RWPE2 (cell line): ENCODE measurements at regions not wholly inside any gene's neighbourhood (a gene's known extent, or its start where the extent isn't known, plus 50 kb on each side); places are given as distances from the start of the nearest gene placed in this dataset.
A peak's percentile ranks its signal among the peaks of the same experiment; 100 is the strongest.

Source experiments
- ATAC-seq: fragments of 200-7000 bp; cut with Tn5 transposase; 3 replicates; pipeline ENCODE4 v1.9.1; 2021; ENCODE audit warnings: low read depth
- DNase-seq: peaks from one replicate; pipeline ENCODE4 v3.0.0-alpha.2; 2020; ENCODE audit warnings: low spot score
- H3K27ac ChIP-seq: fragments of 450-650 bp; 2 replicates; pipeline ENCODE4 v1.5.1; 2017; ENCODE audit warnings: mild to moderate bottlenecking; ENCODE audit not compliant: poor library complexity, severe bottlenecking
- H3K27me3 ChIP-seq: fragments of 250-450 bp; sonication (Bioruptor Pico); 2 replicates; pipeline ENCODE4 v1.5.1; 2021; ENCODE audit warnings: mild to moderate bottlenecking, moderate library complexity; ENCODE audit not compliant: insufficient read depth, poor library complexity, severe bottlenecking
- H3K36me3 ChIP-seq: fragments of 250-450 bp; sonication (Bioruptor Pico); 2 replicates; pipeline ENCODE4 v1.5.1; 2020; ENCODE audit warnings: low read depth, mild to moderate bottlenecking, moderate library complexity
- H3K4me1 ChIP-seq: fragments of 250-450 bp; sonication (Bioruptor Pico); 2 replicates; pipeline ENCODE4 v1.5.1; 2021; ENCODE audit warnings: mild to moderate bottlenecking, moderate library complexity; ENCODE audit not compliant: insufficient read depth, poor library complexity, severe bottlenecking
- H3K4me3 ChIP-seq: fragments of 250-450 bp; sonication (Bioruptor Pico); 2 replicates; pipeline ENCODE4 v1.5.1; 2021; ENCODE audit warnings: mild to moderate bottlenecking, moderate library complexity; ENCODE audit not compliant: severe bottlenecking
- H3K9me3 ChIP-seq: fragments of 250-450 bp; sonication (Bioruptor Pico); 2 replicates; pipeline ENCODE4 v1.5.1; 2021; ENCODE audit warnings: mild to moderate bottlenecking, moderate library complexity; ENCODE audit not compliant: severe bottlenecking
- CTCF ChIP-seq: fragments of 450-650 bp; IDR thresholded peaks from one replicate; pipeline ENCODE4 v1.5.1; 2017; ENCODE audit warnings: mild to moderate bottlenecking, moderate library complexity; ENCODE audit not compliant: poor library complexity, severe bottlenecking

- Histone ChIP-seq H3K27ac (no peak overlapping the region), H3K4me1 (peaks cover 27% of the 10 kb centered on the region), H3K36me3 (no peaks in the 10 kb centered on the region), H3K27me3 (no peaks in the 10 kb centered on the region), H3K9me3 (no peaks in the 10 kb centered on the region), H3K4me3 (no peak overlapping the region)
- TF ChIP-seq CTCF = no peak
- DNase-seq (no peak), ATAC-seq (0 out of 3 replicates have a peak, but pooled peaks have one; percentile 28)
Measured at GRCh38 chr7:17526621-17527020, 228.2 kb downstream of the AHR start.

GRCh38 chr7:17528636-17529035 lies 230.2 kb downstream of the AHR start:
- ATAC-seq (no peak), DNase-seq (no peak)
- no peak overlapping the region for H3K27ac ChIP-seq
- no peak for TF ChIP-seq CTCF
- no peak overlapping the region for H3K4me3 ChIP-seq
- no peaks in the 10 kb centered on the region for H3K27me3 ChIP-seq
- no peaks in the 10 kb centered on the region for H3K36me3 ChIP-seq
- H3K9me3 ChIP-seq = no peaks in the 10 kb centered on the region
- H3K4me1 ChIP-seq = peaks cover 36% of the 10 kb centered on the region

- H3K36me3 ChIP-seq = no peaks in the 10 kb centered on the region
- H3K9me3 ChIP-seq = no peaks in the 10 kb centered on the region
- peaks cover 22% of the 10 kb centered on the region for H3K4me1 ChIP-seq
- no peak overlapping the region for H3K27ac ChIP-seq
- ATAC-seq (no peak), DNase-seq (no peak)
- no peaks in the 10 kb centered on the region for H3K27me3 ChIP-seq
- TF ChIP-seq CTCF = no peak
- H3K4me3 ChIP-seq = no peak overlapping the region
Measured at GRCh38 chr7:17530244-17530643, 231.8 kb downstream of the AHR start.

- Histone ChIP-seq H3K4me1 (peaks cover 26% of the 10 kb centered on the region), H3K9me3 (no peaks in the 10 kb centered on the region), H3K36me3 (no peaks in the 10 kb centered on the region), H3K27me3 (no peaks in the 10 kb centered on the region), H3K27ac (no peak overlapping the region), H3K4me3 (no peak overlapping the region)
- peak; percentile 38 for TF ChIP-seq CTCF
- DNase-seq = no peak
- no peak for ATAC-seq
Measured at GRCh38 chr7:17530741-17531421, 232.4 kb downstream of the AHR start.

- no peaks in the 10 kb centered on the region for H3K9me3 ChIP-seq
- H3K4me1 ChIP-seq = peaks cover 24% of the 10 kb centered on the region
- peak overlapping the region; percentile 79 for H3K27ac ChIP-seq
- H3K36me3 ChIP-seq = no peaks in the 10 kb centered on the region
- H3K4me3 ChIP-seq = no peak overlapping the region
- H3K27me3 ChIP-seq = no peaks in the 10 kb centered on the region
- DNase-seq (peak; percentile 74), ATAC-seq (peak; percentile 98)
- no peak for TF ChIP-seq CTCF
Measured at GRCh38 chr7:17532861-17533404, 234.5 kb downstream of the AHR start.
